PFSK-1 (cell line): ENCODE measurements at regions not wholly inside any gene's neighbourhood (a gene's known extent, or its start where the extent isn't known, plus 50 kb on each side); places are given as distances from the start of the nearest gene placed in this dataset.

ENCODE experiments used
- FOXP2 ChIP-seq: optimal IDR thresholded peaks from 2 replicates; pipeline ENCODE3; 2011; ENCODE audit warnings: borderline replicate concordance, control low read depth, inconsistent platforms; ENCODE audit not compliant: insufficient read depth; ENCODE audit errors: extremely low read length, extremely low read depth
- POLR2AphosphoS5 ChIP-seq: IDR thresholded peaks from 2 replicates; pipeline ENCODE4 v1.6.1; 2012; ENCODE audit warnings: low read depth, mild to moderate bottlenecking, control low read depth, low read length, moderate library complexity
- REST ChIP-seq, 2 experiments: IDR thresholded peaks; 2 replicates each; pipeline versions ENCODE4 v1.6.1 to v1.8.0; 2011 to 2012; ENCODE audit warnings: low read depth in 2 of 2, low read length in 2 of 2, control low read depth in 1 of 2, inconsistent platforms in 1 of 2, mild to moderate bottlenecking in 1 of 2, moderate library complexity in 1 of 2; ENCODE audit not compliant: insufficient read depth in 1 of 2
- SIN3A ChIP-seq: IDR thresholded peaks from 2 replicates; pipeline ENCODE4 v1.6.1; 2012; ENCODE audit warnings: mild to moderate bottlenecking, low read length, moderate library complexity, borderline replicate concordance; ENCODE audit not compliant: insufficient read depth
- TAF1 ChIP-seq: IDR thresholded peaks from 2 replicates; pipeline ENCODE4 v1.6.1; 2012; ENCODE audit warnings: low read length, control low read depth, borderline replicate concordance; ENCODE audit not compliant: insufficient read depth

- TF ChIP-seq REST (IDR thresholded peaks at IDR 0.05; ENCODE audit: insufficient read depth in 1 of 2, low read depth in 2 of 2, low read length in 2 of 2), result no peak
- no peak for TF ChIP-seq FOXP2
- TF ChIP-seq SIN3A, result no peak
- no peak for TF ChIP-seq TAF1
- TF ChIP-seq POLR2AphosphoS5, result no peak
These were observed 263.6 kb downstream of the SS18 start for GRCh38 chr18:25826823-25827222.

GRCh38 chr18:25825979-25826776 lies 264.2 kb downstream of the SS18 start:
- TF ChIP-seq FOXP2, result no peak

- TF ChIP-seq REST (IDR thresholded peaks at IDR 0.05; ENCODE audit: insufficient read depth in 1 of 2, low read depth in 2 of 2, low read length in 2 of 2) (no peak), TAF1 (no peak), SIN3A (no peak), FOXP2 (no peak), POLR2AphosphoS5 (no peak)
These were observed 265.4 kb downstream of the SS18 start for GRCh38 chr18:25825056-25825455.

GRCh38 chr18:25819746-25820363 lies 270.6 kb downstream of the SS18 start:
- TF ChIP-seq REST (IDR thresholded peaks at IDR 0.05; ENCODE audit: insufficient read depth in 1 of 2, low read depth in 2 of 2, low read length in 2 of 2) (no peak), FOXP2 (no peak), TAF1 (no peak), SIN3A (no peak), POLR2AphosphoS5 (no peak)

GRCh38 chr18:25818505-25818904 lies 271.9 kb downstream of the SS18 start:
- no peak for TF ChIP-seq SIN3A
- TF ChIP-seq POLR2AphosphoS5, result no peak
- TF ChIP-seq FOXP2, result no peak
- TF ChIP-seq TAF1, result no peak
- no peak for TF ChIP-seq REST (IDR thresholded peaks at IDR 0.05; ENCODE audit: insufficient read depth in 1 of 2, low read depth in 2 of 2, low read length in 2 of 2)
